ENCODE measurements at regions not wholly inside any gene's neighbourhood (a gene's known extent, or its start where the extent isn't known, plus 50 kb on each side); places are given as distances from the start of the nearest gene placed in this dataset.

DNA sequence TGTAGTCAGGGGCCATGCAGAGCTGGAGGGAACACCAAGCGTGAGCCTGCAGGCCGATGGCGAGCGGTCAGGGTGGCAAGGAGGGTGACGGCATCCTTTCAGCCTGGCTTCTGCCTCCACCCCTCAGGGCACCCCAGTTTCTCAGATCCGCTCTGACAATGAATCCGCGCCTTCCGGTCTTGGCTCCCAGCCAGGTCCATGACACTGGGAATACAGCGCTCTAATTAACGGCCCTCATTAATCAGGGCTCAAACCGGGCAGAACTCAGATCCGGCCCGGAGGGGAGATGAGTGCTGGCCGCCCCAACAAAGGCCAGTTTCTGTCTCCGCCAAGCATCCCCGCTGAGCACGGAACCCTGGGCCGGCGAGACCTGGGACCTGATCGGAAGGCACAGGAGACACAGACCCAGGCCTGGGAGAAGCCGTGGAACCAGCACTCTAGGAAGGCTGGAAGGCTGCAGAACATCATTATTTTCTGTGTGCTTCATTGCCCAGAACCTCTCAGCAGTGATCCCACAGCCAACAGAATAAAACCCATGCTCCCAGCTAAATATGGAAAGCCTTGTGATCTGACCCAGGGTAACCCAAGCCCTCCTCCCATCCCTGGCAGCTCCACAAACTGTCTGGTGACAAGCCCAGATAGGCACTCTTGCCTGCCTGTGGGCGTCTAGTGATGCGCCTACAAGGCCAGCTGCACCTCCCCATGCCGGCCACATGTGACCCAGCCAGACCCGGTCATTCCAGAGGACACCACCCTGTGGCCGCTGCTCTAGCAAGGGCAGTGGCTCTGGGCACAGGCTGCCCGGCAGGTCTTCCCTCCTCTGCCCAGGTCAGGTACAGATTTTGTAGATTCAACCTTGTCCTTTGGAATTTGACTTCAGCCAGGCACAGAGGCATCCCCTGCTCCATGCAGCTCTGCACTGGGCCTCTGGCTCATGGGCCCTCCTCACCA is 438.7 kb upstream of the MYT1L start:
- no peak for DNase-seq (ENCODE audit: low read depth)
- no peak overlapping the region for H3K4me3 ChIP-seq (ENCODE audit: low read depth, low read length)

DNA sequence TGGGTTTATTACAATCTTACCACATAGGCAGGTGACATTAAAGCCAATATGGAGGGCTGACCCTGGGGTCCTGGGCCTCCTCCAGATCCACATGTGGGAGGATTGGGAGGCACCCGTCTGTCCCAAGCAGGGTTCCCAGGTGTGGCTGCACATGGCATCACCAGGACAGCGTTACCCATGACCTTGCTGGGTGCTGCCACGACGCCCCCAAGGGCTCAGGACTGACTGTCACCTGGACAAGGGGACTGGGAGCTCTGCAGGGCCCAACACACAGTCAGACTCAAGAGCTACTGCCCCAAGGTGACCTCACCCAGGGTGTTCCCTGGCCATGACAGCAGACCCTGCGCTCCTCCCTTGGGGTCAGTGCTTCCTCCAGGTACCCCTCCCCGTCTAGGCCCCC is 437.4 kb upstream of the MYT1L start:
- DNase-seq (ENCODE audit: low read depth) = no peak
- H3K4me3 ChIP-seq (ENCODE audit: low read depth, low read length) = no peak overlapping the region

GRCh38 chr2:2767837-2768236 is 436.8 kb upstream of the MYT1L start:
- DNase-seq (ENCODE audit: low read depth) = no peak

DNA sequence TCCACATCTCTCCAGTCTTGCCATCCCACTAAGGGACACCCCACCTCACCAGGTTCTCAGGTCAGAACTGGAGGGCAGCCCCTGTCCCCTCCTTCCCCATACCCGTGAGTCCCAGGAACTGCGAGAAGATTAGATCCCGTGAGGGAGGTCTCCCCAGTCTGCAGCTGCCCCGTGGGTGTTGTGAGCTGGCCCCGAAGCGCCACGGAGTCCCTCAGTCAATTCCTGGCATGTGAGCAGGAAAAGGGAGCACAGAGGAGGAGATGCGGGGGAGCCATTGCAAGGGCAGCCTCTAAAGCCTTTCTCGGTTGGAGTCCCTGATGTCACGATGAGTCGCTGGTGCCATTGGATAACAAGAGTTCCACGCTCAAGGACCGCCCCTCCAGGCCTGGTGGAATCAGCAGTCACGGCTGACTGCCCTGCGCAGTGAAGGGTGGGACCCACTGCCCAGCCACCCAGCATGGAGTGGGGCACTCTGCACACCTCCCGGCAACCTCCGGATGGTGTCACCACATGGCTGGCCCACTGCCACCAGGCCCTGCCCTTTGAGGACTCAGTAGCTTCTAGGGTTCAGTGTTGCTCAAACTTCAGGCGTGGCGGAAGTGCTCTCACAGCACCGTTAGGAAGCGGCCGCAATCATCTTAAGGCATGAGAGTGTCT is 434.9 kb upstream of the MYT1L start:
- no peak for DNase-seq (ENCODE audit: low read depth)
- no peak overlapping the region for H3K4me3 ChIP-seq (ENCODE audit: low read depth, low read length)

More at GRCh38 chr2:2767837-2768236, 436.8 kb upstream of the MYT1L start:
- H3K4me3 ChIP-seq (ENCODE audit: low read depth, low read length) = no peak overlapping the region

- no peak for DNase-seq (ENCODE audit: low read depth)
- no peak overlapping the region for H3K4me3 ChIP-seq (ENCODE audit: low read depth, low read length)
These were observed 434.2 kb upstream of the MYT1L start for GRCh38 chr2:2765176-2765800.

- no peak for DNase-seq (ENCODE audit: low read depth)
- H3K4me3 ChIP-seq (ENCODE audit: low read depth, low read length) = no peak overlapping the region
These were observed 433.7 kb upstream of the MYT1L start for GRCh38 chr2:2764739-2765138.

DNA sequence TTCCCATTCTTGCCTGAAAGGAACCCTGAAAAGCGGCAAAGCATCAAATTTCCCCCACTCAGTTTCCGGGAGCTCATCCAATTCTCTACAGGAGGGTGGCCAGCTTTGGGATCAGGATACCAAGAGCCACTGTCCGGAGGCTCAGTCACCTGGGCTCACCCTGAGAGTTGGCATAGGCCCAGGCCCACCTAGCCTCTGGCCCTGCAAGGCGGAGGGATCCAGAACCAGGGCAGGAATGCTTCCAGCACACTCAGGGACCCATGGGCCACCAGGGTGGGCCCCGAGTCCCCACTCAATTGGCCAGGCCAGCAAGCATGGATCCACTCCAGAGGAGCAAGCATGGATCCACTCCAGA is 432.9 kb upstream of the MYT1L start:
- no peak overlapping the region for H3K4me3 ChIP-seq (ENCODE audit: low read depth, low read length)
- DNase-seq (ENCODE audit: low read depth) = no peak

DNA sequence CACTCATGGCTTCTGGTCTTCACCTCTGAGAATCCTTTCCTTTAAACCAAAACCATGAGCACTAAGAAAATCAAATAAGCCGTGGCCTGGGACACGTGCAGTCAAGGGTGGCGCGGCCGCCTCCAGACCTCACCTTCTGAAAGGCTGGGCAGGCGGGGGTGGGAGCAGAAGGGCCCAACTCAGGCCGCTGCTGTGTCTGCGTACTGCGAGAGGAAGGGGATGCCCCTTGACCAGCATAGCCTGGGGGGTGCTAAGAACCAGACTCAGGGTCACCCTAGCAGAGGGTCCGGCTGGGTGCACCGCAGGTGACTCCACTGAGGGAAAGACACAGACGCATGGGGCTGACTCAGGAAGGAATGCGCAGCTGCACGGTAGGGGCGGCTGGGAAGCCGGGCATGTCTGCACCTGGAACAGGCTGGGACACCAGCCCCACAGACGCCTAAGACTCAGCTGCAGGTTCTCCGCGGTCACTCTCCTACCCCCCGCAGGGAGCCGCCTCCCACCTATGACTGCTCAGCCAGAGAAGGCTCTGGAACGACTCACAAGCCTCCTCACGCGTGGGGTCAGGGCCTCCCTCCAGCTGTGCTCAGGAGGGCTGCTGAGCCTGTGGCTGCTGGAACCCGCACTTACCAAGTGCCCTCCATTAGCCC is 432.4 kb upstream of the MYT1L start:
- no peak for DNase-seq (ENCODE audit: low read depth)
- no peak overlapping the region for H3K4me3 ChIP-seq (ENCODE audit: low read depth, low read length)

GRCh38 chr2:2762913-2763312 is 431.8 kb upstream of the MYT1L start:
- H3K4me3 ChIP-seq (ENCODE audit: low read depth, low read length) = no peak overlapping the region
- DNase-seq (ENCODE audit: low read depth) = no peak

DNA sequence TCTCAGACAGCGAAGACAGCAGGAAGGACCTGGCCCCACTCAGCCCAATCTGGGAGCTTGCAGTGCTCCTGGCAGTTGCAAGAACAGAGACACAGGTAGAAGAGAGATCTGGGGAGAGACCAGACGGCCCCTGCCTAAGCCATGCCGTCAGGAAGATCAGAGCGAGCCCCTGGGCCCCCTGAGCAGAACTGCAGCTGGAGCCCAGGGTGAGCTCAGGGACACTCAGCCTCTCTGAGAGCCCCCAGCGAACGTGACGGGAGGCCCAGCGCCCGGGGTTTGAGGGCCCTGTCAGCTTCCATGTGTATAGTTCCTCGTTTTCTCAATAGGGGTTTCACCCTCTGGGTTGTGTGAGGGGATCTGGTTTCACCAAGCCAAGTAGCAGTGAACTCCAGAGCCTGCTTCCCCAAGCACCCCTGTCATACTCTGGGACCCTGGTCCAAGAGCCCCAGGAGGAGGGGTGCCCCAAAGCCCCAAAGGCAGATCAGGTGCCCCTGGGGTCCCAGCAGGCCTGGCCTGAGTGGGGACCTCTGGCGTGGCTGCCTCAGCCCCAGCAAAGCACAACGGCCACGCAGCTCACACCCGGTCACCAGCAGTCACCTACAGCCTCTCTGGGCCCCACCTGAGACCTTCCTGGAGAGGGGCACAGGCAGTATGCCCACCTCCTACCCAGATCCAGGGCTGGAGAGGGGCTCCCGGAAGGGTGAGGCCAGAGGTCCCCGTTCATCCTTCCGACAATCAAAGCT is 431.3 kb upstream of the MYT1L start:
- no peak for DNase-seq (ENCODE audit: low read depth)
- H3K4me3 ChIP-seq (ENCODE audit: low read depth, low read length) = no peak overlapping the region

DNA sequence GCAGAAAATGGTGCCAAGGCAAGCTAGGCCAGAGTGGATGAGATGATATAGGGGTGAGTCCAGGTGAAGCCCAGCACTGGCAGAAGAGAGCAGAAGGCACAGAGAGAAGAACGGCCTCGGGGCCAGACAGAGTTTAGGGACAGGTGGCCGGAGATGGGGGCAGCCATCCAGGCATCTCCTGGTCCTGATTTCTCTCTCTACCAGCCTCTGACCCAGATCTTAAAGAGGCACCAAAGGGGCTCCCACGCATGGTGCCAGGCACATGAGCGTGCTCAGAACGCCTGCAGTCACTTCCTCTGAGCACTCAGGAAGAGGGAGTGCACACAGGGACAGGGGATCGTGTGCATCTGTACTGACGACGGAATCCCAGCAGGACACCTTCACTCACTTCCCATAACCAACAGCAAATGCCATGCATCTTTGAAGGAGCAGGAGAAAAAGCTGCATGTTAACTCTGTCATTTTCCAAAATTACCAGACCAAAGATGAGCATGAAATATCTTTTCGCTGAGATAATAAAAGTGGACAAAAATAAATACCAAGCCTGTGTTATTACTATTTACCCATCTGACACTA is 427.8 kb upstream of the MYT1L start:
- no peak for DNase-seq (ENCODE audit: low read depth)
- no peak overlapping the region for H3K4me3 ChIP-seq (ENCODE audit: low read depth, low read length)

GRCh38 chr2:2757764-2758163 is 426.7 kb upstream of the MYT1L start:
- no peak for DNase-seq (ENCODE audit: low read depth)

DNA sequence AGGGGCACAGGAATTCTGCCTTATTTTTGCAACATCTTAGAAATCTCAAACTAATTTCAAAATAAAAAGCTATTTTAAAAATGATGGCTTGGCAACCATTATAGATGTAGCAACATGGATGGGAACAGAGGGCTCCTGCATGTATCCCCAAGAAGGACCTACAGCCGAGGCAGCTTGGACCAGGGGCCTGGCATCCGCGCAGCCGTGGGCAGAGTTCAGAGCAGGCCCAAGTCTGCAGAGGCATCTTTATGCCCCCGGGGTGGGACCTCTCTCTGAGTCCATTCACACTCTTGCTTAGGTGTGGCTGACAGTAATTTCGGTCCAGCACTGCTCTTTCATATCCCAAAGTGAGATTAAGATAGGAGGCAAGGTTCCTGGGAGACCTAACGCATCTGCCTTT is 425.8 kb upstream of the MYT1L start:
- no peak for DNase-seq (ENCODE audit: low read depth)
- no peak overlapping the region for H3K4me3 ChIP-seq (ENCODE audit: low read depth, low read length)

More at GRCh38 chr2:2757764-2758163, 426.7 kb upstream of the MYT1L start:
- no peak overlapping the region for H3K4me3 ChIP-seq (ENCODE audit: low read depth, low read length)

- H3K4me3 ChIP-seq (ENCODE audit: low read depth, low read length) = no peak overlapping the region
- DNase-seq (ENCODE audit: low read depth) = no peak
These were observed 424.9 kb upstream of the MYT1L start for GRCh38 chr2:2755990-2756389.

DNA sequence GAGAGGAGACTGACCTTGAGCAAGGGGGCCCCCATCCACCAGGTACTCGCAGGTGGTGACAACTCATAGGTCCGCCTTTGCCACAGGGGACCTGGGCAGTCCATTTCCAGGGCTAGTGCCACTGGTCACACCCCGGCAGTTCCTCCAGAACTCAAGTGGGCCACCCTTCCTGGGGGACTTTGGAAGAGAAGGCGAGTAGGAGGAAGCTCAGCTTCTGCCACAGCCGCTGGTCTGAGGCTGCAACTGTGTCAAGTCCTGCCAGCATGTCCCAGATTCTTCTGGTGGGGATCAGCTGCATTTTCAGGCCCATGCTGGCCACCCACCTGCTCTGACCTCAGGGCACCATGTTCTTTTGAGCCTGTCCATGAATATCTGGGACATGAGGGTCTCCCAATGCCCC is 423.9 kb upstream of the MYT1L start:
- no peak for DNase-seq (ENCODE audit: low read depth)
- H3K4me3 ChIP-seq (ENCODE audit: low read depth, low read length) = no peak overlapping the region

GRCh38 chr2:2751715-2752315 is 420.7 kb upstream of the MYT1L start:
- no peak overlapping the region for H3K4me3 ChIP-seq (ENCODE audit: low read depth, low read length)
- no peak for DNase-seq (ENCODE audit: low read depth)

GRCh38 chr2:2750867-2751714 is 420.0 kb upstream of the MYT1L start:
- H3K4me3 ChIP-seq (ENCODE audit: low read depth, low read length) = no peak overlapping the region
- DNase-seq (ENCODE audit: low read depth) = no peak

GRCh38 chr2:2749206-2749598 is 418.1 kb upstream of the MYT1L start:
- no peak for DNase-seq (ENCODE audit: low read depth)

More at GRCh38 chr2:2749206-2749598, 418.1 kb upstream of the MYT1L start:
- no peak overlapping the region for H3K4me3 ChIP-seq (ENCODE audit: low read depth, low read length)
